WTC11 (cell line): ENCODE measurements at regions not wholly inside any gene's neighbourhood (a gene's known extent, or its start where the extent isn't known, plus 50 kb on each side); places are given as distances from the start of the nearest gene placed in this dataset.

Experiments used
- CREB1 ChIP-seq: sonication (generic); formaldehyde crosslinking; IDR thresholded peaks from 2 replicates; pipeline ENCODE4 v1.8.0; 2023; ENCODE audit warnings: mild to moderate bottlenecking, missing genetic modification reagents
- CTCF ChIP-seq: fragments of 200-600 bp; IDR thresholded peaks from 2 replicates; pipeline ENCODE4 v1.8.0; 2022; ENCODE audit warnings: antibody characterized with exemption
- MAX ChIP-seq: sonication (generic); formaldehyde crosslinking; IDR thresholded peaks from 2 replicates; pipeline ENCODE4 v1.8.0; 2022; ENCODE audit warnings: mild to moderate bottlenecking, missing genetic modification reagents
- PRRX2 ChIP-seq: fragments of 250-450 bp; sonication (Bioruptor Pico); IDR thresholded peaks from 2 replicates; pipeline ENCODE4 v1.8.0; 2021; ENCODE audit warnings: mild to moderate bottlenecking

GRCh38 chr4:41399231-41399630 is 138.7 kb upstream of the LIMCH1 start:
- no peak for TF ChIP-seq MAX (CRISPR knock-in tag)
- TF ChIP-seq CTCF = no peak
- no peak for TF ChIP-seq CREB1 (CRISPR knock-in tag)
- no peak for TF ChIP-seq PRRX2 (CRISPR knock-in tag)
